Colon (tissue), 2 donors: ENCODE measurements at regions not wholly inside any gene's neighbourhood (a gene's known extent, or its start where the extent isn't known, plus 50 kb on each side); places are given as distances from the start of the nearest gene placed in this dataset.

Source experiments
- FAIRE-seq: peaks from 2 replicates; lab custom pipeline; 2012; peaks lifted over from hg19 to GRCh38; lab: Jason Lieb, UNC
- donor health status: control.
- donor health status: control.

- FAIRE-seq: no peak
These were observed 409.8 kb downstream of the GPD2 start for GRCh38 chr2:156845806-156846558.

GRCh38 chr2:156852210-156852609, 405.3 kb upstream of the GALNT5 start:
- no peak for FAIRE-seq

GRCh38 chr2:156852681-156853080, 404.8 kb upstream of the GALNT5 start:
- no peak for FAIRE-seq

- FAIRE-seq: no peak
These were observed 393.2 kb upstream of the GALNT5 start for GRCh38 chr2:156864325-156864724.

GRCh38 chr2:156864753-156865152, 392.8 kb upstream of the GALNT5 start:
- no peak for FAIRE-seq

GRCh38 chr2:156867201-156867600, 390.3 kb upstream of the GALNT5 start:
- FAIRE-seq: no peak

GRCh38 chr2:156874707-156875106, 382.8 kb upstream of the GALNT5 start:
- no peak for FAIRE-seq

GRCh38 chr2:156883804-156884203, 373.7 kb upstream of the GALNT5 start:
- no peak for FAIRE-seq

GRCh38 chr2:156884216-156884615, 373.3 kb upstream of the GALNT5 start:
- no peak for FAIRE-seq

- no peak for FAIRE-seq
These were observed 366.9 kb upstream of the GALNT5 start for GRCh38 chr2:156890529-156891148.

- no peak for FAIRE-seq
These were observed 365.9 kb upstream of the GALNT5 start for GRCh38 chr2:156891609-156892008.

- FAIRE-seq: no peak
These were observed 364.8 kb upstream of the GALNT5 start for GRCh38 chr2:156892467-156893281.

GRCh38 chr2:156896294-156896693, 361.2 kb upstream of the GALNT5 start:
- FAIRE-seq: no peak

GRCh38 chr2:156897548-156897947, 360.0 kb upstream of the GALNT5 start:
- no peak for FAIRE-seq

GRCh38 chr2:156901373-156902031, 356.0 kb upstream of the GALNT5 start:
- no peak for FAIRE-seq

- FAIRE-seq: no peak
These were observed 354.2 kb upstream of the GALNT5 start for GRCh38 chr2:156903335-156903734.

GRCh38 chr2:156907806-156908205, 349.7 kb upstream of the GALNT5 start:
- FAIRE-seq: no peak

- no peak for FAIRE-seq
These were observed 348.7 kb upstream of the GALNT5 start for GRCh38 chr2:156908825-156909224.

- no peak for FAIRE-seq
These were observed 347.5 kb upstream of the GALNT5 start for GRCh38 chr2:156909983-156910382.

GRCh38 chr2:156915332-156915731, 342.2 kb upstream of the GALNT5 start:
- FAIRE-seq: no peak

- FAIRE-seq: no peak
These were observed 339.1 kb upstream of the GALNT5 start for GRCh38 chr2:156918410-156918809.

- no peak for FAIRE-seq
These were observed 327.1 kb upstream of the GALNT5 start for GRCh38 chr2:156930423-156930822.
